Epithelial cell of esophagus (primary cell): ENCODE measurements at regions not wholly inside any gene's neighbourhood (a gene's known extent, or its start where the extent isn't known, plus 50 kb on each side); places are given as distances from the start of the nearest gene placed in this dataset.

ENCODE experiments used
- DNase-seq: peaks from one replicate; pipeline ENCODE4 v3.0.0; 2010; ENCODE audit warnings: low read depth
- H3K4me3 ChIP-seq: 2 replicates; pipeline ENCODE4 v1.5.1; 2011; ENCODE audit warnings: mild to moderate bottlenecking, low read length, control low read depth
- TF ChIP-seq, protein P1 (sequence below): IDR thresholded peaks from 2 replicates; pipeline ENCODE4 v1.5.1; 2011; ENCODE audit warnings: low read depth, mild to moderate bottlenecking, low read length, control low read depth, inconsistent platforms; ENCODE audit not compliant: insufficient read depth; ENCODE audit errors: missing control alignments

DNA sequence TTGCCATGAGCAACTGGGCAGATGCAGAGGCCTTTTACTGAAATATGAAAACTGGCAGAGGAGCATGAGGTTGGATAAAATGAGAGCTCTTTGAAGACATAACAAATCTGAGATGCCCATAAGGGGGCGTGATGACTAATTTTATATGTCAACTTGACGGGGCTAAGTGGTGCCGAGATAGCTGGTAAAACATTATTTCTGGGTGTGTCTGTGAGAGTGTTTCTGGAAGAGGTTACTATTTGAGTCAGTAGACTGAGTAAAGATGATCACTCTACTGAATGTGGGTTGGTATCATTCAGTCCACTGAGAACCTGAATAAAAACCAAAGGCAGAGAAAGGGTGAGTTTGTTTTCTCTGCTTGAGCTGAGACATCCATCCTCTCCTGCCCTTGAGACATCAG lies 454.2 kb downstream of the NPIPA7 start:
- TF ChIP-seq, protein P1, sequence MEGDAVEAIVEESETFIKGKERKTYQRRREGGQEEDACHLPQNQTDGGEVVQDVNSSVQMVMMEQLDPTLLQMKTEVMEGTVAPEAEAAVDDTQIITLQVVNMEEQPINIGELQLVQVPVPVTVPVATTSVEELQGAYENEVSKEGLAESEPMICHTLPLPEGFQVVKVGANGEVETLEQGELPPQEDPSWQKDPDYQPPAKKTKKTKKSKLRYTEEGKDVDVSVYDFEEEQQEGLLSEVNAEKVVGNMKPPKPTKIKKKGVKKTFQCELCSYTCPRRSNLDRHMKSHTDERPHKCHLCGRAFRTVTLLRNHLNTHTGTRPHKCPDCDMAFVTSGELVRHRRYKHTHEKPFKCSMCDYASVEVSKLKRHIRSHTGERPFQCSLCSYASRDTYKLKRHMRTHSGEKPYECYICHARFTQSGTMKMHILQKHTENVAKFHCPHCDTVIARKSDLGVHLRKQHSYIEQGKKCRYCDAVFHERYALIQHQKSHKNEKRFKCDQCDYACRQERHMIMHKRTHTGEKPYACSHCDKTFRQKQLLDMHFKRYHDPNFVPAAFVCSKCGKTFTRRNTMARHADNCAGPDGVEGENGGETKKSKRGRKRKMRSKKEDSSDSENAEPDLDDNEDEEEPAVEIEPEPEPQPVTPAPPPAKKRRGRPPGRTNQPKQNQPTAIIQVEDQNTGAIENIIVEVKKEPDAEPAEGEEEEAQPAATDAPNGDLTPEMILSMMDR, result no peak
- DNase-seq, result no peak
- H3K4me3 ChIP-seq, result no peak overlapping the region

DNA sequence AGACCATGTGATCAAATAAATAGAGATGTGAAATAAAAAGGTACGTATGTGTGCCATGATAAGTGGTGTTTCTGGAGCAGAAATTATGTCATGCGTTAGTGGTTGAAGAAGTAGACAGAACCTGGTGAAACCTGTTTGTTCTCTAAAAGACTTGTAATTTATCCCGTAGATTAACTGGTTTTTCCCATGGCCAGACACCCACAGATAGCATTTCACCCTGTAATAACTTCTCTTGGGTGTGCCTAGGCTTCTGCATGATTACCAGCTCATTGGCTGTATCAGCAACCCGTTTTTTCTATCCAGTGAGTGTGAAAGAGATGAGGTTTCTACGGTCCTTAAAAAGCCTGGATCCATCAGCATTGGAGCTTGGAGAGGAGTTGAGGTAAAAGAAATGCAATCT lies 471.3 kb downstream of the NPIPA7 start:
- peak; percentile 0 for DNase-seq
- no peak overlapping the region for H3K4me3 ChIP-seq
- TF ChIP-seq, protein P1, result no peak

DNA sequence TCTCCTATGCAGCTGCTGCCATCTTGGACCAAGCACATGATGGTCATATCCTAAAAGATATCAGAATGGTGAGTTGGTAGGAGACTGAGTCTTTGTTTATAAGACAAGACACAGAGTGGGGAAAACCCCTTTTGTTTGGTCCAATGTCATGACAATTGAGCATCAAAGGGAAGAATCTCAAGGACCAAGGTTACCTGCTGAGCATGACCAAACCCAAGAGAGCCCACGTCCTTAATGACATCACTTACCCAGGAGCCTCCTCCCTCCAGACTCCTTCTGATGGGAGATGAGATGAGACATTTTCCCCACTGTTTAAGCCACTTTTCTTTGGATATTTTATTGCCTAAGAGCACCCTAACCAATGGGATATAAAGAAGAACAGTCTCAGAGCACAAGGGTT lies 478.1 kb downstream of the NPIPA7 start:
- DNase-seq, result no peak
- TF ChIP-seq, protein P1, result no peak

DNA sequence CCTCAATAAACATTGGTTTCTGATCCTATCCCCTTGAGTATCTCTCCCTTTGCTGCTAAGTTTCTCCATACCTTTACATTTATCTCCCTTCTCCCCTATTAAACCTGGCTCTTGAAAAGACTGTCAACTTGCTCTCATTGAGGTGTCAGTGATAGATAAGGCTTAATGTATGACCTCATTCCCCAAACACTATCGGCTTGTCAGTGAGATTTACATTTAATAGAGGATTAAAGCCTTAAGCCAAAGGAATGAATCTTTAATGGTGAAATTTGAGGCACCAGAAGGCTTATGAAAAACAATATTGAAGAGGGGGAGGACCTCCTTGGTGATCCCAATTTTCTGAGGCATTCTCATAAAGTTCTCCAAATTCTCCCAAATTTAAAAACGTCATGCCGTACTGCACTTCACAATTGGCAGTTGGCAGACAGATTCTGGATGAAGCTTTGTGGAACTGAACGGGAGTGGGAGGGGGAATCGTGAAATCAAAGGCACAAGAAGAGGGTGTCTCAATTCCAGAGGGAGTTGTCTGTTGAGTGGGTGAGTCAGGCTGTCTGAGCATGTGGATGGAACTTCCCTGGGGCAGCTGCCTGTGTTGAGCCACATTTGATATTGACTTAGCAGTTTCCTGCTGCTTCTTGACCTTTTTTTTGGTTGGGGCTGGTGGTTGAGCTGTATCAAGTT lies 478.8 kb downstream of the NPIPA7 start:
- DNase-seq, result peak; percentile 35
- H3K4me3 ChIP-seq, result no peak overlapping the region
- TF ChIP-seq, protein P1, result no peak

More for the DNA sequence above, 478.1 kb downstream of the NPIPA7 start:
- no peak overlapping the region for H3K4me3 ChIP-seq

DNA sequence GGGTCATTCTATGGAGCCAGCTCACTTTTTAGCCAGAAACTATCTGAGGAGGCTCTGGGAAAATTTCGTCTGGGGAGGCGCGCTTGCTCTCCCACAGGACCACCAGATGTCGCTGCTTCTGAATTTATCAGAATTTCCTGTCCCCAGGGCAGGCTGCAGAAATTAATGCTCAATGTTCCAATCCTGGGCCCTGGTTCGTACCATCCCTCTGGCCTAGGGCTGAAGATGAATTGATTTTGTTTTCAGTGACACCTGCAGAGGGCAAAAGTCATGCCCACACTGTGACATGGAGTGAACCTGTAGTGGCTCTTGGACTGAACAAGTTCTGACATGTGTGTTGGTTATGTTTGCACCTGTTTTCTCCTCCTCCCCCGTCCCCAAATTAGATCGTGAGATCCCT lies 482.6 kb downstream of the NPIPA7 start:
- no peak overlapping the region for H3K4me3 ChIP-seq
- peak; percentile 1 for DNase-seq
- TF ChIP-seq, protein P1, result no peak

DNA sequence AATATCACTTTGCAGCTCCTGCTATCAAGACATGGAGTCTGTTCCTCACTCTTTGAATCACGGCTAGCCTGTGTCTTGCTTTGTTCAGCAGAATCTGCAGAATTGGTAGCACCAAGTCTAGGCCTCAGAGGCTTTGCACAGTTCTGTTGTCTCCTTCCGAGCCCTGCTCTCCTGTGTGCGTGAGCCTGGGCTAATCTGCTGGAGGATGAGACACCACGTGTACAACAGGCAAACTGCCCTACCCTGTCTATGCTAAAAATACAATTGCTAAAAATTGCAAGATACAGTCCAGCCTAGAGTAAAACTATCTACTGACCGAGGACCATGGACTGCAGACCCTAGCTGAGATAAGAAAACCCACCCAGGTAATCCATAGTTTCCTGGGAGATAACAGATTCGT lies 484.7 kb downstream of the NPIPA7 start:
- H3K4me3 ChIP-seq, result no peak overlapping the region
- DNase-seq, result no peak
- TF ChIP-seq, protein P1, result no peak

DNA sequence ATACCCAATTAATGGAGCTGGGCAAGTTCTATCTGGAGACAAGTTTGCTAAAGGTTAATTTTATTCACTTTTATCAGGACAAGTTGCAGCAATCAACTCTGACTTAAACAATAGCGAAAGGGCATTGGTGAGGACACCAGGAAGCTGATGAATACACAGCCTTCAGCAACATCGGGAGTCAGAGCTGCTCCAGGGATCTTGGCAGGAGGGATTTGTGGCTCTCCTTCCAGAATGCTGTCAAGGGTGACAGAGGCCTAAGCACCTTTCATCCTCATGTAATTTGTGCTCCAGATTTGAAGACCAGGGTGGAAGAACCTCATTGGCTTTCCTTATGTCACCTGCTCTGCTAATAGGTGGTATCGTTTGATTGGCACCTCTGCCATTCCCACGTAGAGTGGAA lies 485.6 kb downstream of the NPIPA7 start:
- TF ChIP-seq, protein P1, result no peak
- H3K4me3 ChIP-seq, result no peak overlapping the region
- no peak for DNase-seq
